ENCODE measurements at regions not wholly inside any gene's neighbourhood (a gene's known extent, or its start where the extent isn't known, plus 50 kb on each side); places are given as distances from the start of the nearest gene placed in this dataset.

DNA sequence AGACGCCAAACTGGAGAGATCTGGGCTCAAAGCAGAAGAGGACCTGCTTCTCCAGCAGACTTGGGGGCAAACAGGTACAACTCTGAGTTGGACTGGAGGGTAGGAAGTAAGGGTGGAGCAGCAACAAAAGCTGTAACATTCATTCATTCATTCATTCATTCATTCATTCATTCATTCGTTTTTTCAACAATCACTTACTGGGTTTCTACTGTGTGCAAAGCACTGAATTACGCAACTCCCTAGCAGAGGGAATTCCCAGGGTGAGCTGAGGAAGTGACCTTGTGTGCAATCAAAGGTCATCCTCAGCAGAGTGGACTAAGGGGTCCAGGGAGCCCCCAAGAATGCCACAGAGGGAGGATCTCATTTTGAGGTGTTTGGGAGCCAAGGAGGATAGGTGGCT lies 231.1 kb upstream of the SDK2 start:
- TF ChIP-seq, protein P1, sequence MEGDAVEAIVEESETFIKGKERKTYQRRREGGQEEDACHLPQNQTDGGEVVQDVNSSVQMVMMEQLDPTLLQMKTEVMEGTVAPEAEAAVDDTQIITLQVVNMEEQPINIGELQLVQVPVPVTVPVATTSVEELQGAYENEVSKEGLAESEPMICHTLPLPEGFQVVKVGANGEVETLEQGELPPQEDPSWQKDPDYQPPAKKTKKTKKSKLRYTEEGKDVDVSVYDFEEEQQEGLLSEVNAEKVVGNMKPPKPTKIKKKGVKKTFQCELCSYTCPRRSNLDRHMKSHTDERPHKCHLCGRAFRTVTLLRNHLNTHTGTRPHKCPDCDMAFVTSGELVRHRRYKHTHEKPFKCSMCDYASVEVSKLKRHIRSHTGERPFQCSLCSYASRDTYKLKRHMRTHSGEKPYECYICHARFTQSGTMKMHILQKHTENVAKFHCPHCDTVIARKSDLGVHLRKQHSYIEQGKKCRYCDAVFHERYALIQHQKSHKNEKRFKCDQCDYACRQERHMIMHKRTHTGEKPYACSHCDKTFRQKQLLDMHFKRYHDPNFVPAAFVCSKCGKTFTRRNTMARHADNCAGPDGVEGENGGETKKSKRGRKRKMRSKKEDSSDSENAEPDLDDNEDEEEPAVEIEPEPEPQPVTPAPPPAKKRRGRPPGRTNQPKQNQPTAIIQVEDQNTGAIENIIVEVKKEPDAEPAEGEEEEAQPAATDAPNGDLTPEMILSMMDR (IDR thresholded peaks at IDR 0.05; ENCODE audit: low read depth, low read length), result no peak
- TF ChIP-seq POLR2A (IDR thresholded peaks at IDR 0.05; ENCODE audit: extremely low read depth, insufficient read length), result no peak
- TF ChIP-seq, protein P2, sequence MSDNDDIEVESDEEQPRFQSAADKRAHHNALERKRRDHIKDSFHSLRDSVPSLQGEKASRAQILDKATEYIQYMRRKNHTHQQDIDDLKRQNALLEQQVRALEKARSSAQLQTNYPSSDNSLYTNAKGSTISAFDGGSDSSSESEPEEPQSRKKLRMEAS (IDR thresholded peaks at IDR 0.05; ENCODE audit: low read depth, low read length), result no peak
